Thyroid gland (tissue), 4 donors: ENCODE measurements at regions not wholly inside any gene's neighbourhood (a gene's known extent, or its start where the extent isn't known, plus 50 kb on each side); places are given as distances from the start of the nearest gene placed in this dataset.

Experiments used
- DNase-seq, 2 donors: peaks; one replicate each; pipeline ENCODE4 v3.0.0-alpha.2; 2019
- H3K27ac ChIP-seq, 3 donors: fragments of 200-600 bp; sonication (generic); 1 replicate in 2 of 3; 2 replicates in 1 of 3; pipeline ENCODE4 v1.5.1; 2016 to 2019; ENCODE audit warnings: mild to moderate bottlenecking in 1 of 3, moderate library complexity in 1 of 3
- H3K27me3 ChIP-seq: fragments of 200-600 bp; sonication (generic); one replicate; pipeline ENCODE4 v1.5.1; 2019
- H3K36me3 ChIP-seq, 2 donors: fragments of 200-600 bp; sonication (generic); one replicate each; pipeline ENCODE4 v1.5.1; 2016 to 2019
- H3K4me1 ChIP-seq, 2 donors: fragments of 200-600 bp; sonication (generic); one replicate each; pipeline ENCODE4 v1.5.1; 2017 to 2019
- H3K4me3 ChIP-seq, 3 donors: fragments of 200-600 bp; sonication (generic); replicated peaks in 1 of 3; 1 replicate in 2 of 3; 2 replicates in 1 of 3; pipeline ENCODE4 v1.5.1; 2016; ENCODE audit warnings: mild to moderate bottlenecking in 1 of 3
- H3K9me3 ChIP-seq: fragments of 200-600 bp; sonication (generic); one replicate; pipeline ENCODE4 v1.5.1; 2017
- CTCF ChIP-seq, 6 experiments: fragments of 200-600 bp in 3 of 6; fragments of 450-650 bp in 3 of 6; sonication (generic) in 3 of 6; IDR thresholded peaks; one replicate each; pipeline ENCODE4 v1.5.1; 2016 to 2019; ENCODE audit warnings: antibody characterized with exemption in 6 of 6, mild to moderate bottlenecking in 2 of 6, inconsistent platforms in 1 of 6, moderate library complexity in 1 of 6
- POLR2A ChIP-seq, 2 donors: fragments of 450-650 bp; IDR thresholded peaks; one replicate each; pipeline ENCODE4 v1.6.1; 2017; ENCODE audit warnings: antibody characterized with exemption in 2 of 2, mild to moderate bottlenecking in 2 of 2, moderate library complexity in 1 of 2
- WGBS, 2 donors: methylation state at CpG; one replicate each; pipeline ENCODE4 v1.1.5; 2017; 5-methylcytosine and 5-hydroxymethylcytosine counted together
- intact Hi-C: fragments of 100-400 bp; cut with DNase I; formaldehyde crosslinking; loops from one replicate; pipeline ENCODE4 v1.15.1; 2023

- H3K27ac ChIP-seq: no peak overlapping the region
- H3K4me3 ChIP-seq: no peak overlapping the region
- no peaks in the 10 kb centered on the region for H3K4me1 ChIP-seq
- no peaks in the 10 kb centered on the region for H3K36me3 ChIP-seq
- TF ChIP-seq POLR2A (IDR thresholded peaks at IDR 0.05): no peak
- TF ChIP-seq CTCF (IDR thresholded peaks at IDR 0.05): no peak
- no peaks in the 10 kb centered on the region for H3K27me3 ChIP-seq
- H3K9me3 ChIP-seq: no peaks in the 10 kb centered on the region
- no peak for DNase-seq
- 96 to 99% methylated on average over 3 of the region's 3 CpGs for WGBS, 2 donors
- intact Hi-C loops: no loop called here
Measured at GRCh38 chr13:60721063-60721462, 324.0 kb downstream of the TDRD3 start.

- no peaks in the 10 kb centered on the region for H3K4me1 ChIP-seq
- intact Hi-C loops: no loop called here
- no peak for DNase-seq
- H3K27me3 ChIP-seq: no peaks in the 10 kb centered on the region
- TF ChIP-seq POLR2A (IDR thresholded peaks at IDR 0.05) (no peak), CTCF (IDR thresholded peaks at IDR 0.05) (no peak)
- no peak overlapping the region for H3K4me3 ChIP-seq
- no peaks in the 10 kb centered on the region for H3K36me3 ChIP-seq
- 89 to 97% methylated on average over 3 of the region's 3 CpGs for WGBS, 2 donors
- H3K27ac ChIP-seq: no peak overlapping the region
- no peaks in the 10 kb centered on the region for H3K9me3 ChIP-seq
Measured at GRCh38 chr13:60720590-60720989, 323.6 kb downstream of the TDRD3 start.

DNA sequence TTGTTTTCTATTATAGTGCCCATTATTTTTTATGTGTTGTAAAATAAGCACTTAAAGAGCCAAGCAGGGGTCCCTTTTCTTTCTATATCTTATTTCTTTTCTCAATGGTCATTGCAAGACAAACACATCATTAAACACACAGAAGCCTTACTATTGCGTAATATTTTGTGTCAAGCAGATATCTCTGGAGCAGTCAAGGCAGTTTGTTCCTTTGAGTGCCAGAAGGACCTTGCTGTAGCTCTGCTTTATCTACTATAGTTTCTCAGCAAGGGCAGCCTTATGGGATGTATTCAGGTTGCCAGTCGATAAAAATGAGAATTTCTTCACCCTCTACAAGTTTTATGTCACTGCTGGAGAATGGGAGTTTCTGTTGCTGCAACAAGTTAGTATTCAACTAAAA, 319.3 kb downstream of the TDRD3 start:
- no peaks in the 10 kb centered on the region for H3K27me3 ChIP-seq
- H3K36me3 ChIP-seq: no peaks in the 10 kb centered on the region
- no peaks in the 10 kb centered on the region for H3K4me1 ChIP-seq
- no peak for DNase-seq
- 72 to 88% methylated on average over 2 of the region's 2 CpGs for WGBS, 2 donors
- no peak overlapping the region for H3K4me3 ChIP-seq
- H3K27ac ChIP-seq: no peak overlapping the region
- no peaks in the 10 kb centered on the region for H3K9me3 ChIP-seq
- intact Hi-C loops: no loop called here
- no peak for TF ChIP-seq CTCF (IDR thresholded peaks at IDR 0.05)
- no peak for TF ChIP-seq POLR2A (IDR thresholded peaks at IDR 0.05)

DNA sequence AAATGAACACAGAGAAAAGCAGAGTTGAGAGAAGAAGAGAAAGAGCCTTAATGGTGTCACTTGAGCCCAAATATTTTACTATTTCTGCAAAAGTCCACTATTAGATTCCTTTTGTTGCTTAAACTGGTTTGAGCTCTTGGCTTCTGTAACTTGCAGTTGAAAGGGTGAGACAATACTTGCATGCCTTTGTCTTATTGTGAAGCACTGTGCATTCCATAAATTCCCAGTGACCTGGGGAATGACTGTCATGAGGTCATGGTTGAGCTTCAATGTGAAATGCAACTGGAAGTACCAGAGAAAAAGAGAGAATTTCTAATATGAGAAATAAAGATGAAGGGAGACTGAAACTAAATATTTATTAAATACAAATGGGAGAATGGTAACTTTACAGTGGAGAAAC, 310.9 kb downstream of the TDRD3 start:
- Histone ChIP-seq H3K4me3 (no peak overlapping the region), H3K9me3 (no peaks in the 10 kb centered on the region), H3K4me1 (no peaks in the 10 kb centered on the region), H3K27me3 (no peaks in the 10 kb centered on the region), H3K36me3 (no peaks in the 10 kb centered on the region), H3K27ac (no peak overlapping the region)
- TF ChIP-seq POLR2A (IDR thresholded peaks at IDR 0.05): no peak
- no peak for TF ChIP-seq CTCF (IDR thresholded peaks at IDR 0.05)
- intact Hi-C loops: no loop called here
- DNase-seq: no peak

DNA sequence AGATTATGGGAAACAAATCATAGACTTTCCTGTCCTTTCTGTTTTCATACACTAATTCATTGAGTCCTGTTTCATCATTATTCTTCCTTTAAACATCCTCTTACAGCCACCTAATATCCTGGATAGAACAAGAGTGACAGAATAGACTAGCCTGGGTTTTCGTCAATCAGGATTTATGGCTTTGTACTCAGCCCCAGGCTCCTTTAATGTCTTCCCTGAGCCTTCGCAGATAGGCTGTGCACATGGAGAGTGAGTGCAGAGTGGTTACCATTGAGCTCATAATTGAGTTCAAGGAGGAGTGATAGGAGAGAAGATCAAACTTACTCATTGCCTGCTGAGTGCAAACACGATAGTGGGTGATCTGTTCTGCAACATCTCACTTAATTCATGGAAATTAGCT, 304.9 kb downstream of the TDRD3 start:
- no peaks in the 10 kb centered on the region for H3K27me3 ChIP-seq
- intact Hi-C loops: no loop called here
- H3K4me1 ChIP-seq: no peaks in the 10 kb centered on the region
- 84 to 89% methylated on average over 3 of the region's 3 CpGs for WGBS, 2 donors
- no peak for DNase-seq
- no peak overlapping the region for H3K4me3 ChIP-seq
- H3K27ac ChIP-seq: no peak overlapping the region
- H3K36me3 ChIP-seq: no peaks in the 10 kb centered on the region
- no peaks in the 10 kb centered on the region for H3K9me3 ChIP-seq
- no peak for TF ChIP-seq CTCF (IDR thresholded peaks at IDR 0.05)
- no peak for TF ChIP-seq POLR2A (IDR thresholded peaks at IDR 0.05)
